Spleen (tissue), 3 donors: ENCODE measurements at regions not wholly inside any gene's neighbourhood (a gene's known extent, or its start where the extent isn't known, plus 50 kb on each side); places are given as distances from the start of the nearest gene placed in this dataset.

Experiments
- POLR2A ChIP-seq, 3 donors: fragments of 450-650 bp; IDR thresholded peaks; one replicate each; pipeline ENCODE4 v1.5.1; 2017; ENCODE audit warnings: antibody characterized with exemption in 3 of 3, mild to moderate bottlenecking in 1 of 3
- POLR2AphosphoS5 ChIP-seq, 3 donors: sonication (generic); formaldehyde crosslinking; IDR thresholded peaks; one replicate each; pipeline ENCODE4 v1.5.1; 2017; ENCODE audit warnings: antibody characterized with exemption in 3 of 3

GRCh38 chr13:48790199-48790598, 136.5 kb downstream of the CYSLTR2 start:
- TF ChIP-seq POLR2AphosphoS5 (IDR thresholded peaks at IDR 0.05) (no peak), POLR2A (IDR thresholded peaks at IDR 0.05) (no peak)
